ENCODE measurements at regions not wholly inside any gene's neighbourhood (a gene's known extent, or its start where the extent isn't known, plus 50 kb on each side); places are given as distances from the start of the nearest gene placed in this dataset.

DNA sequence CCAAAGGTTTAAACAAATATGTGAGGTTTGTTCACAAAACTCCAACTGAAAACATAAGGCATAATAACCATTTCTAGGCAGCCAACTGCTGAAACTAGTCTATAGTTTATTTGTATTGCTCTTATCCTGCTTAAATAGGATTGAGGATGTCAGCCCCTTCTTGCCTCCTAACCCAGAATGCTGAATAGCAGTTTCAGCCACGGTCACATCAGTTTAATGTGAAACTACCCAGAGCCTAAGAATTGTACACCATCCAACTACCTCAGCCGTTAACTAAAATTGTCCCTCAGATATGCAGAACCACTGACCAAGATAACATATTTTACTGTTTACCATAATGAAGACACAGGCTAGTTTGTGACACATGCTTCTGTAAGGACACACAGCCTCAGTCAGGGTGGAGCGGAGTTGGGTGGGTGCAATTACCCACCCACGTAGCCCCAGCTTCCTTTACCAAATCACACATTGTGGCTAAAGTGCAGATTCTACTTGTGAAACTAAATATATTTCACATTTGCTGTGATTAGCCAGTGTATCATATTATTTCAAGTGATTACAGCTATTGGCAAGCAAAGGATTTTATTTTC is 259.9 kb downstream of the EFNB2 start:
- no peaks in the 10 kb centered on the region for H3K36me3 Mint-ChIP-seq
- no peak overlapping the region for H3K27ac Mint-ChIP-seq
- no peak for ATAC-seq
- no peak for DNase-seq
- POLR2A ChIA-PET = no interaction called here
- H3K4me3 Mint-ChIP-seq = no peak overlapping the region
- peaks cover 0 to 2% (median 0%) of the 10 kb centered on the region in 9 donors for H3K9me3 Mint-ChIP-seq
- no peaks in the 10 kb centered on the region for H3K4me1 Mint-ChIP-seq
- peaks cover 0 to 3% (median 0%) of the 10 kb centered on the region in 5 donors for H3K27me3 Mint-ChIP-seq

DNA sequence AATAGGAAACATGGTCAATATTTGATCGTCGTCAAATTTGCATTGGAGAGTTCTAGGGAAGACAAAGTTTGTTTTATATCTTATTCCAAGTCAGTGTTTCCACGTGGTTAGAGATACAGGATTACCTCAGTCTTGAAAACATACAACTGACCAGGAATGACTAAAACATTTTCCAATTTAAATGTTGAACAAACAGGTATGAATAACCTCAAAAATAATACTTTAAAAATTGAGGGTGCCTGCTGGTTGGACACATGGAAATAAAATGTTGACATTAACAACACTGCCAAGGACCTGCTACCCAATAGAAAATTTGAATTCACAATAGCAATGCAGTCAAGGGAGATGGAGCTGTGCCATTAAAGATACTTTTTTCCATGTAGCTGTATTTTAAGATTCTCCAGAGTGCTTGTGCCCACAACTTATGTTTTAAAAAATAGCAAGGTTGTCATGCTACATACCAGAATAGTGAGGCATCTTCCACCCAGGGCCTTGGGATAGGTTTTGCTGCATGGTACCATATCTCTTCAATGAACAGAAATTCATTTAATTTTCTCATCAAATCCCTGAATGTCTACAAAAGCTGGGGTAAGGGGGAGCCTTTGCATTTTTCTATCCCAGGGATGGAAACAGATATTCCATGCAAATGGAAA is 260.8 kb downstream of the EFNB2 start:
- H3K36me3 Mint-ChIP-seq = no peaks in the 10 kb centered on the region
- peaks cover 0 to 3% (median 0%) of the 10 kb centered on the region in 5 donors for H3K27me3 Mint-ChIP-seq
- POLR2A ChIA-PET = no interaction called here
- ATAC-seq (no peak), DNase-seq (no peak)
- H3K4me1 Mint-ChIP-seq = no peaks in the 10 kb centered on the region
- H3K9me3 Mint-ChIP-seq = peaks cover 0 to 8% (median 0%) of the 10 kb centered on the region in 9 donors
- no peak overlapping the region for H3K27ac Mint-ChIP-seq
- H3K4me3 Mint-ChIP-seq = no peak overlapping the region

- DNase-seq (no peak), ATAC-seq (no peak)
- peaks cover 0 to 6% (median 2%) of the 10 kb centered on the region in 5 donors for H3K27me3 Mint-ChIP-seq
- no peak overlapping the region for H3K4me3 Mint-ChIP-seq
- no peaks in the 10 kb centered on the region for H3K4me1 Mint-ChIP-seq
- no peaks in the 10 kb centered on the region for H3K36me3 Mint-ChIP-seq
- no peak overlapping the region for H3K27ac Mint-ChIP-seq
- H3K9me3 Mint-ChIP-seq = peaks cover 0 to 7% (median 0%) of the 10 kb centered on the region in 9 donors
- POLR2A ChIA-PET = no interaction called here
Observed at GRCh38 chr13:106263801-106264200, 271.7 kb downstream of the EFNB2 start.

- Mint-ChIP-seq H3K9me3 (peaks cover 0 to 7% (median 0%) of the 10 kb centered on the region in 9 donors), H3K4me1 (no peaks in the 10 kb centered on the region)
- POLR2A ChIA-PET = no interaction called here
Observed at GRCh38 chr13:106262886-106263285, 272.6 kb downstream of the EFNB2 start.

GRCh38 chr13:106261450-106261849 is 274.0 kb downstream of the EFNB2 start:
- Mint-ChIP-seq H3K4me3 (no peak overlapping the region), H3K36me3 (no peaks in the 10 kb centered on the region), H3K27ac (no peak overlapping the region), H3K4me1 (no peaks in the 10 kb centered on the region), H3K9me3 (peaks cover 0 to 5% (median 0%) of the 10 kb centered on the region in 9 donors), H3K27me3 (peaks cover 0 to 6% (median 2%) of the 10 kb centered on the region in 5 donors)
- POLR2A ChIA-PET = no interaction called here
- no peak for ATAC-seq
- DNase-seq = no peak

More at GRCh38 chr13:106262886-106263285, 272.6 kb downstream of the EFNB2 start:
- no peak for ATAC-seq
- no peak overlapping the region for H3K27ac Mint-ChIP-seq
- DNase-seq = no peak
- no peaks in the 10 kb centered on the region for H3K36me3 Mint-ChIP-seq
- no peak overlapping the region for H3K4me3 Mint-ChIP-seq
- peaks cover 0 to 6% (median 2%) of the 10 kb centered on the region in 5 donors for H3K27me3 Mint-ChIP-seq

DNA sequence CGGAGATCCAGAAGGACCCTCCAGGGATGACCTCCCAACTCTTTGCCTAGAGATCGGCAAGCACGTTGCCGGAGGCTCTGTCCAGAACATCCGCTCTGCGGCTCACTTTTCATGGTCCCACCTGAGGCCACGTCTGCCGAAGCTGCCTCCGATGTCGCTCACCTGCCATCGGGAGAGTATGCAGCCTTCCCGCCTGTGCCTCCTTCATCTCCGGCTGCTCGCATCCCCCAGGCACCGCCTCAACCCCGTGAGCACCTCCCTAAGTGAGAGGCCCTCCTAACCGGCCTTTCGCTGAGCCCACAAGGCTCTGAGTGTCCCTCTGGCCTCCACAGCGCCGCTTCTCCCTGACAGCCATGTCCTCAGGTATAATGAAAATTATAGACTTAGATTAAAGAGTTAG is 275.1 kb downstream of the EFNB2 start:
- ATAC-seq (no peak), DNase-seq (no peak)
- Mint-ChIP-seq H3K9me3 (peaks cover 0 to 5% (median 0%) of the 10 kb centered on the region in 9 donors), H3K4me3 (no peak overlapping the region), H3K4me1 (no peaks in the 10 kb centered on the region), H3K27ac (no peak overlapping the region), H3K27me3 (peaks cover 0 to 6% (median 2%) of the 10 kb centered on the region in 5 donors), H3K36me3 (no peaks in the 10 kb centered on the region)
- POLR2A ChIA-PET = no interaction called here

DNA sequence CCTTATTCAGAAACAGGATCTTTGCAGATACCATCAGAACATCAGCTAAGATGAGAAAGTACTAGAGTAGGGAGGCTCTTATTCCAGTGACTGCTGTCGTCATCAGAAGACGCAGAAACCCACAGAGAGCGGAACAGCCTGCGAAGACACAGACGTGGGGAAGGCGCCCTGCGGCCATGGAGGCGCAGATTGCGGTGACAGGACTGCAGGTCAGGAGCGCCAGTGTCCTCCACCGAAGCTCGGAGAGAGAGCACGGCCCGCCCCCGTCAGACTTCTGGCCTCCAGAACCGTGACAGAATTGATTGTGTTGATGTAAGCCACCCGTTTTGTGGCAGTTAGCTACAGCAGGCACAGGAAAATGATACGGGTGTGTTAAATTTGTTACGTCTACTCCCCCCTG is 275.5 kb downstream of the EFNB2 start:
- POLR2A ChIA-PET = no interaction called here
- Mint-ChIP-seq H3K4me3 (no peak overlapping the region), H3K27ac (no peak overlapping the region), H3K4me1 (no peaks in the 10 kb centered on the region), H3K9me3 (peaks cover 0 to 5% (median 0%) of the 10 kb centered on the region in 9 donors), H3K36me3 (no peaks in the 10 kb centered on the region), H3K27me3 (peaks cover 0 to 6% (median 2%) of the 10 kb centered on the region in 5 donors)
- DNase-seq = no peak
- no peak for ATAC-seq

GRCh38 chr13:106246666-106247188 is 288.7 kb downstream of the EFNB2 start:
- POLR2A ChIA-PET = no interaction called here
- no peaks in the 10 kb centered on the region for H3K36me3 Mint-ChIP-seq
- no peak for DNase-seq
- peaks cover 0 to 4% (median 0%) of the 10 kb centered on the region in 5 donors for H3K27me3 Mint-ChIP-seq
- no peaks in the 10 kb centered on the region for H3K4me1 Mint-ChIP-seq
- ATAC-seq = no peak
- H3K4me3 Mint-ChIP-seq = no peak overlapping the region
- H3K9me3 Mint-ChIP-seq = peaks cover 0 to 2% (median 0%) of the 10 kb centered on the region in 9 donors
- no peak overlapping the region for H3K27ac Mint-ChIP-seq

- ATAC-seq (no peak), DNase-seq (no peak)
- Mint-ChIP-seq H3K36me3 (no peaks in the 10 kb centered on the region), H3K9me3 (peaks cover 0 to 2% (median 0%) of the 10 kb centered on the region in 9 donors), H3K4me3 (no peak overlapping the region), H3K27ac (no peak overlapping the region), H3K27me3 (peaks cover 0 to 4% (median 0%) of the 10 kb centered on the region in 5 donors), H3K4me1 (no peaks in the 10 kb centered on the region)
- POLR2A ChIA-PET = no interaction called here
Observed at GRCh38 chr13:106246242-106246641, 289.2 kb downstream of the EFNB2 start.

GRCh38 chr13:106243011-106243565 is 292.4 kb downstream of the EFNB2 start:
- peaks cover 0 to 2% (median 0%) of the 10 kb centered on the region in 9 donors for H3K9me3 Mint-ChIP-seq
- DNase-seq = no peak
- no peaks in the 10 kb centered on the region for H3K36me3 Mint-ChIP-seq
- ATAC-seq = no peak
- no peak overlapping the region for H3K27ac Mint-ChIP-seq
- POLR2A ChIA-PET = no interaction called here
- no peak overlapping the region for H3K4me3 Mint-ChIP-seq
- peaks cover 0 to 6% (median 0%) of the 10 kb centered on the region in 5 donors for H3K27me3 Mint-ChIP-seq
- H3K4me1 Mint-ChIP-seq = no peaks in the 10 kb centered on the region

- ATAC-seq (no peak), DNase-seq (no peak)
- H3K27me3 Mint-ChIP-seq = peaks cover 0 to 6% (median 0%) of the 10 kb centered on the region in 5 donors
- no peak overlapping the region for H3K4me3 Mint-ChIP-seq
- H3K36me3 Mint-ChIP-seq = no peaks in the 10 kb centered on the region
- no peaks in the 10 kb centered on the region for H3K4me1 Mint-ChIP-seq
- POLR2A ChIA-PET = no interaction called here
- H3K27ac Mint-ChIP-seq = no peak overlapping the region
- H3K9me3 Mint-ChIP-seq = peaks cover 0 to 2% (median 0%) of the 10 kb centered on the region in 9 donors
Observed at GRCh38 chr13:106241974-106242953, 293.2 kb downstream of the EFNB2 start.

DNA sequence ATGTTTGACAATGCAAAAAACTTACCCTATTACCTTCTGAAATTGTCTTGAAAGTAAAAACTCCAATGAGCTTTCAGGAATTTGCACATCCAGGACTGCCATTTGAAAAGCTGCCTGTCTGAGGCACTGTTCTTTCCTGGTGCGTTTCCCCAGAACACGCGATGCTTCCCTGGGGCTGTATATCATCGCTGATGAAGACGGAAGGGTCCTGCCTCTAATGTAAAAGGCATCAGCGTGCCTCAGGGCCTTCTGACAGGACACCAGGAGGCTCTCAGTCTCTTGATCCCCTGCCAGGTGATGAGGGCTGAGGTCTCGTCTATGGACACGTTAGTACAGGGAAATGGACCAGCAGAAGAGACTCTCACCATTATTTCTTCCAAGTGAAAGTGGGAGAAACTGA is 296.8 kb downstream of the EFNB2 start:
- H3K4me3 Mint-ChIP-seq = no peak overlapping the region
- H3K4me1 Mint-ChIP-seq = no peaks in the 10 kb centered on the region
- POLR2A ChIA-PET = no interaction called here
- no peak overlapping the region for H3K27ac Mint-ChIP-seq
- peaks cover 0 to 5% (median 3%) of the 10 kb centered on the region in 5 donors for H3K27me3 Mint-ChIP-seq
- H3K9me3 Mint-ChIP-seq = peaks cover 0 to 2% (median 0%) of the 10 kb centered on the region in 9 donors
- H3K36me3 Mint-ChIP-seq = no peaks in the 10 kb centered on the region
- ATAC-seq = no peak
- DNase-seq = no peak

All from naive thymus-derived CD8-positive, alpha-beta T cell (primary cell).